Right hindlimb (tissue), 1 donor: ENCODE measurements at regions not wholly inside any gene's neighbourhood (a gene's known extent, or its start where the extent isn't known, plus 50 kb on each side); places are given as distances from the start of the nearest gene placed in this dataset.
"Not testable (repeated sequence)": the region's sequence is repeated elsewhere in the genome, so short reads cannot be mapped to it uniquely, and the experiment has no call there.

Source experiments
- DNase-seq: peaks from one replicate; pipeline ENCODE4 v3.0.0-alpha.2; 2018

DNA sequence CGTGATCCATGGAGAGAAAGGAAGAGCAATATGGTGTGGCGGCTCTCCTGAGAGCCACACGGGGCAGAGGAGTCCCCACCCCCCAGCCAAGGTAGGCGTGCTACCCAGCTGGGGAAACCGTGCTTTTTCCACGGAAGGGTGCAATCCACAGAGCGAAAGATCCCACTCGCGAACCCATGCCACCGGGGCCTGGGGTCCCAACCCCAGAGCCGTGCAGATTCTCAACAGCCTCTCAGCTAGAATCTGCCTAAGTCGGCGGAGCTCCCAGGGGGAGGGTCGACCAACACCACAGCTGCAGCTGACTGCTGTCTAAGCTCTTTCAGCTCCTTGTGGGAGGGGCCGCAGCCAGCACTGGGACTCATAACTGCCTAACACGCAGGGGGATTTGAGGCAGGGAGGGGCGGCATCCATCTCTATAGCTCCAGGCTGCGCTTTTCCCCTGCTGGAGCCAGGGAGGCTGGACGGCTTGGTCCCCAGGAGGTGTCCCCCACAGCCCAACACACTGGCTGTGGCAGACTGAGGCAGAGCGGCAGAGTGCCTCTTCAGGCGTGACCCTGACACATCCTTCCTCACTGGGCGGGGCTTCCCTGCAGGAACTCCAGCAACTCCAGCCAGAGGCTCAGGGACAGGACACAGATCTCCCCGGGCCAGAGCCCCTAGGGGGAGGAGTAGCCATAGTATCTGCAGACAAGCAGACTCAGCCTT is 107.6 kb upstream of the ZBTB20 start:
- no peak for DNase-seq

DNA sequence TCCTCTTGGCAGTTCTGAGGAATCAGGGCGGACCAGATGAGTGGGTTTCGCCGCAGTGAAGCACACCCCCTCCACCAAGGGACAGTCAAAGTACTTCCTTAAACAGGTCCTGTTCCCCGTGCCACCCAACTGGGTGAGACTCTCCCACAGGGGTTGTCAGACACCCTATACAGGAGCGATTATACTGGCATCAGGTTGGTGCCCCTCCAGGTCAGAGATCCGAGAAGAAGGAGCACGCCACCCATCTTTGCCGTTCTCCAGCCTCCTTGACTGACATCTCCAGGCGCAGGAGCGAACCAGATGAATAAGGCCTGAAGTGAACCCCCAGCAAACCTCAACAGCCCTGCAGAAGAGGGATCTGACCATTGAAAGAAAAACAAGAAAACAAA is 108.1 kb upstream of the ZBTB20 start:
- DNase-seq: no peak

DNA sequence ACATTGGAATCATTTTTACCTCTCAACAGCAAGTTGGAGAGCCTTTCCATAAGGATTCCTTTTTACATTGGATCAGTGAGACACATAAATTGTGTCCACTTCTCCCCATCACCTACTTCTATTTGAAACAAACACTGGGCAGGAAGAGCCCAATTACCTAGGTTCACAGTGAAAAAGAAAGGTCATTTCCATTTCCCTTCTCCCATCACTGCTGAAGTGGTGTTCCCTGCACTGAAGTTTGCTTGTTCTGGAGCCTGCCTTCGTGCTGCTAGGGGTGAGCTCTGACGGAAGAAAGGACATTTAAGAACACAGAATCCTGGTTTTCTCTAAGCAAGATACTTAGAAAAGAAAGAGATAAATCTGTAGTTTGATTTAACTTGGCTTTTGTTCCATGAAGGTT is 123.8 kb upstream of the ZBTB20 start:
- DNase-seq: no peak

DNA sequence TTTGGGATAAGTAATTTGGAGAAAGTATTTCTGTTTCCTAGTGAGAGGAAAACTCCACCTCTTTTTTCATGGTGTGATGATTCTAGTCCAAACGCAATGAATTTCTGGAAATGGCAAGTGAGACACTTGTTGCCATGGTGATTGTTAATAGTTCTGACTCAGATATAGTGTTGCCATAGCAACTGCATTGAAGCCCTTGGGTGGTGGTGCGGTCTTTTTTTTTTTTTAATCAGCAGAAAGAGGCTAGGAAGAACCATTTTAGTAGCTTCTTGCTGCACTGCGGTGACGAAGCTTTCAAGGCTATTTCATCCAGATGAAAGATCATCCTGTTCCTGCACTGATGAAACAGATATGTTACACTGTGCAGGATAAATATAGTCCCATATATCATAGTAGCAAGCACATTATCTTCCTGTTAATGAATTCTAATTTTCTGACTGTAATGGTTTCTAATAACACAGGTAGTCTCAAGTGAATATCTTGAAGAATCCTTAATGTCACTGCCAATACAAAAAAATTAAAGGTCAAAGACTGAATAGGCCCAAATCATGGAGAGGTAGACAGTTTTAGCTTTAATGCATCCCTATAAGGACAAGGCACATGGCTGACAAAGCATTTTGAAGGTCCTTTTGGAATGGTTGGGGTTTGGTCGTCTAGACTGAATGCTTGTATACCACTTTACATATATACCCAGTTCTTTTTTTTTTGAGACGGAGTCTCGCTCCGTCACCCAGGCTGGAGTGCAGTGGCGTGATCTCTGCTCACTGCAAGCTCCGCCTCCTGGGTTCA is 125.1 kb upstream of the ZBTB20 start:
- DNase-seq: no peak

DNA sequence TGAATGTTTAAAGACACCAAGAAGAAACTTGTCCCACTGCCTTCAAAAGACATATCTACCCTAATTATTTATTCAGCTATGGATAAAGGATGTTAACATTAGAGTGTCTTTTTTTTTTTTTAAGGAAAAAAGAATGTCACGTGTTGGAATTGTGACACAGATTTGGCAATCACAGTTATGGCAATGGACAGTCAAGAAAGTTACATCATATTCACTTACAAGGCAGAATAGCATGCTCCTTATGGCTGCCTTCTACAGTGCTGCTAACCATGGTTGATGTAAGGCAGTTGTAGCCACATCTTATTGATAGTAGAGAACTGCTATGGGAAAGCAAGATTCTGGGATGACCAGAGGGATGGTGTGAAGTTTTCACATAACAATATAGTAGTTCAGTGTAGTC is 128.8 kb upstream of the ZBTB20 start:
- DNase-seq: no peak

DNA sequence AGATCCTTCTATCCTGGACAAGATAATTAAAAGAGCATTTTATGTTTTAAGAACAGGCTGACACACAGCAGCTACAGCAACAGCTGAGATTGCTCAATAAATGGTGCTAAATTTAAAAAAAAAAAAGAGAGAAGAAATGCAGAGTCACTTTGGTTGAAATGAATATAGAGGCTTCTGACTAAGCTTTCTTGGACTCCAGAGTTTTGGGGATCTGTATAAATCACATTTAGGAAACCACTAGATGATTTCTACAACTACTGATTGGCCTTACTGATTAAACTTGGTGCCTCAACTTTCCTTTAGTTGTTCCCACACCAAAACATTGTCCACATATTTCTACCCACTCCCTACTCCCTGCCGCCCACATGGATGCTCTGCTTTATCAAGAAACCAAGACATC is 132.9 kb upstream of the ZBTB20 start:
- no peak for DNase-seq

DNA sequence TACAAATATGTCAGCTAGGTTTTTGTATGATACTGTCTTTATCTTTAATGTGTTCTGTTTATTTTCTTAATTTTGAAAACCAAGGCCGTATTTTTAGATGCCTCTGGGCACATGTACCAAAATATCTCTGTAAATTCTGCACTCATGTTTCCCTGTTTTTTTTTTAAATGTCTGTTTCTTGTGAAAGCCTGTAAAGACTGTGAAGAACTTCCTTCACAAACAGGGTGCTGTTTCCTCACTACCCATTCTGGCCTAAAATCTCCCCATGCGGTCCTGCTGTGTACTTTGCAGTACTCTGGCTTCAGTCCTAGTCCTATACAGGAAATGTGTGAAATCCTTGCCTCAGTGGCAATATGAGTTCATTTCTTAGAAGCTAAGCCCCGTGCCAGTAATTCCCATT is 133.4 kb upstream of the ZBTB20 start:
- no peak for DNase-seq

DNA sequence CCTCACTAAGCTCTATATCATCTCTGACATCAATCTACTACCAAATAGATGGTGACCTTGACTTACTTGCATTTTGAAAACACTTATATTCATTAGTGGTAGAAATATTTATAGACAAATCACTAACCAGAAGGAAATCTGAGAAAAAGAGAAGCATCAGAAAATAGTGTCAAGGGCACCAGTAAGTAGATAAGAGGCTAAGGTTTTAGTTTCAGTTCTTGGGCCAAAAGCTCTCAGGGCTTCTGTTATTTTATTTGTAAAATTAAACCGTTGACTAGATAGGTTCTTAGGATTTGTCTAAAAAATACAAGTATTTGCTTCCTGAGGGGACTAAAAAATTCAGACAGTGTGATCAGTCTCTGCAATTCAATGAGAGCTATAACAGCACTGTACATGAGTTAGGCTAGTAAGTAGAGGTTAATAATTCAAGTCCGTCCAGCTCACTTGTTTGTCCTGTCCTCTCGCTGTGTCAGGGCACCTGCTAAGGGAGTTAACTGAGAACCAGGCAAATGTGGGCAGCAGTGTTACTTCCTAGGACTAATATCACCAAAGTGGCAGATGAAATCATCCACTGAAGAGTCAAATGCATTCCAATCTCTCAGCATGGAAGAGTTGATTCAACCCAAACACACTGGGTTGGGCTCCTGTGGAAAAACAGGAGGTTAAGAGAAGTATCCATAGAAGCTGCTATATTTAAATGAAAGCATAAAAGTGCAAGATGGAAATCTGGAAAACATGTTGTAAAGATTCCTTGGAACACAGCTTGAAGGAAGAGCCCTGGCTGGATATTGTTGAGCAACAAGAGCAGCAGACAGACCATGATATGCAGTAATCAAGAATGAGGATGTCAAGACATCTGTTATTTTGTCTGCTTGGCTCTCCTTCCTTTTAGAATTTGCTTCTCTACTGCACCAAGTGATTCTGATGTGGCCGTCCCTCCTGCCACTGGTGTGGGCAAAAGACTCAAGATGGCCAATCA is 134.9 kb upstream of the ZBTB20 start:
- no peak for DNase-seq

DNA sequence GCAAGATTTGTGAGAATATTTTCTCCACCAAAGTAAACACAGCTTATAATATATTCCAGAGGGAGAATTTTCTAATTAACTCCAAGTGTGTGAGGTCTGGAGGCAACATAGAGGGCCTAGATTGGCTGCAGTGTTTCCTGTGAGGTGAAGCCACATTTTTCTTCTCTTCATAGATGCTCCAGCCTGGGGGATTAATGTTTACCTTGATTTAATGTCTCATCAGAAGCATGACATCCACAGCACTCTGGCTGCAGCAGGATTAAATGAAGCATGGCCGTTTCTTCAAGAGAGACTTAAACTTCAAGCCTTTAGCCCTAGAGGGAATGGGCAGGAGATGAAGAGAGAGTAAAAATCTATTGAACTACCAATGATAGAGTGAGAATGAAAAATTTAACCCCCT is 137.9 kb upstream of the ZBTB20 start:
- DNase-seq: no peak

DNA sequence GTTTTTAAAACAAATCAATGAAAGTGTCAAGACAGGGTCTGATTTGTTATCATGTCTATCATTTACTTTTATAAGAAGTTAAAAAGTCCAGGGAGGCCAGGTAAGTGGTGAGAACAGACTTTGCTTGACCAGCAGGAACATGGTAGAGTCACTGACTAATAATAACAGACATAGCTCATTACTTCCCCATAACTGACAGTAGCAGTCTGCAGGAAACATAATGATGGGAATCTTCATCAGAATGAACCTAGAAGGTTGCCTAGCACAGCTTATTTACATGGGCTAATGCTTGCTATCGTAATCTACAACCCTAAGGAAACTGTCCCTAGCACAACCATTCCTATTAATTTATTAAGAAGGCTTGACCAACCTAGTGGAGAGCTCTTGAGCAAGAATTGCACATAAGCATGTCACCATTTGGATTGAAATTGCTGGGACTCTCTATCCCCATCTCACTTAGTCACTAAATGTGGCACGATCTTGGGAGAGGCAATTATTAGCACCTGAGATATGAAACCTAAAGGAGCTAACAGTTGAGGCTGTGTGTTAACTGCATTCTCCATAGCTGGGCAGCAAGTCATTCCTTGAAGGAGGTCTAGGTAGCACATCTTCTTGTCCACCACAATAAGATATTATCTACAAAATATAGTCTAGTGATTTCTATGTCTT is 139.6 kb upstream of the ZBTB20 start:
- DNase-seq: no peak

DNA sequence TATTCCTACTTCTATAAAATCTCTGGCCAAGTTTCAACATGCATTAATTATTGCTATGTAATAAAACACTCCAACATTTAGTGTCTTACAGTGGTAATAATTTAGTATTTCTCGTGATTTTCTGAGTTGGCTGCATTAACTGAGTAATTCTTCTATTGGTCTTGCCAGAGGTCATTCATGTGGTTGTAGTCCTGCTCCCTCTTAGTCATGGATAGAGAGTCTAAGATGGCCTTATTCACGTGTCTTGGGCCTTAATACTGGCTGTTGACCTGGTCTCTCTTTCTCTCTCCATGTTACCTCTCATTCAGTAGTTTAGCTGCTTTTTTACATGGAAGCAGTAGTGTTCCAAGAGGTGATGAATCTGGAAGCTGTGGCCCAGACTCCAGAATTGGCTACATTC is 140.1 kb upstream of the ZBTB20 start:
- DNase-seq: no peak

DNA sequence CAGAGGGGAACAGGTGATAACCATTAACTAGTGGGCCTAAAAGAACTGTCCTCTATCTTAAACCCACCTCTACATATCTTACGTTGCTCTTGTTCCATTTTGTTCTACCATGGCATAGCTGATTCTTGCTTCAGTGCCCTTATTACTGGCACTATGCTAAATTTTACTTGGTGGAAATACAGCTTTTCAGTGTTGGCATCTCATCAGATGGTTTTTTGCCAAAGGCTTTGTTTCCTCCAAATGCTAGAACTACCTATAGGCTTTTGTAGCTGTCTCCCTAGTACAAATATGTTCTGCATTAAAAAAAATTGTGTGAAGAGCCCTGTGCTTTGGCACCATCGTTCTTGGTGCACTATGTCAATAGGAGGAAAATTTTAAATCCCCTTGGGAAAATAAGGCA is 145.0 kb upstream of the ZBTB20 start:
- DNase-seq: no peak

DNA sequence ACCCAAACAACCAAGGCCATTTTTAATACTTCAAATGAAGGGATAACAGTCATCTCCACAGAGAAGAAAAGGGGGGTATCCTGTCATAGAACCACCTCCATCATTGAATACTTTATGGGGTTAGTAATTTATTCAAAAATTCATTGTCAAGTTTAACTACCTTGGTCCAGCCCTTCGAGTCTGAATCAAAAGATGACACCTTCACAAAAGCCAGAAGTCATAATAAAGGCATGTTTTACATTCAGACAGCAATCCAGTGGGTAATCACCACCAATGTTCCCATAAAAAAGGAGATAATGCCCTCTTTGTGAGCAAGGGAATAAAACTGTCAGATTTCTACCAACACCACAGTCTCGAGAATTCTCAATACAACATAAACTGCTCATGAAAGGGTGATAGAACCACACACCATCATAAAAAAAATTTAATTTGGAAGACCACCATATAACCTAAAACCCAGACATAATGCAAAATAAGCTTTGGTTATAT is 145.6 kb upstream of the ZBTB20 start:
- no peak for DNase-seq

DNA sequence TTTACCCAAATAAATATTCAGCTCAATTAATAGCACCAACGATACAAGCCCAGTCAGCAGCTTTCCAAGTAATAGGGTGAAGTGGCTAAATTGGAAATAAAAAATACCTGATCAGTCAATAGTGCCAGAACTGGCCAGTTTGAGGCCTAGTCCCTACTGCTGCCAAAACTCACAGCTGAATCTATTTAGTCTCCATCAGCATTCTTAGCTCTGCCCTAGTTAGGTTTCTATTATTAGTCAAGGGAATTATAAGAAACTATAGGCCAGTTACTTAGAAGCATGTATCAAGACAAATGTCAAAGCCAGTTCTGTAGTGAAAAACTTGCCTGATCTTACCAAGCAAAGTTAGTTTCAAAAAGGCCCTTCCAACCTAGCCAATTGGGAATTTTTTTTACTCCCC is 146.2 kb upstream of the ZBTB20 start:
- DNase-seq: no peak

DNA sequence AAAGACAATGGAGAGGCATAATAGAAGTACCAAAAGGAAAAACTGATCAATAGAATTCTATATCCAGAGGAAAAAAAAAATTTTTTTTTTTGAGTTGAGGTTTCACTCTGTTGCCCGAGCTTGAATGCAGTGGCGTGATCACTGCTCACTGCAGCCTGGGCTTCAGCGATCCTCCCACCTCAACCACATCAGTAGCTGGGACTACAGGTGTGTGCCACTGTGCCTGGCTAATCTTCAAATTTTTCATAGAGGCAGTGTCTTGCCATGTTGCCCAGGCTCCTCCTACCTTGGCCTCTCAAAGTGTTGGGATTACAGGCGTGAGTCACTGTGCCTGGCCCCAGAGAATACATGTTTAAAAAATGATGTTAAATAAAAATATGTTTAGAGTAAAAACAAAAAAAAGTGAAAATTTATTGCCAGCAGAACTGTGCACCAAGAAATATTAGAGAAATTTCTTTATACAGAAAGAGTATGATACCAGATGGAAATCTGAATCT is 154.3 kb upstream of the ZBTB20 start:
- DNase-seq: no peak

DNA sequence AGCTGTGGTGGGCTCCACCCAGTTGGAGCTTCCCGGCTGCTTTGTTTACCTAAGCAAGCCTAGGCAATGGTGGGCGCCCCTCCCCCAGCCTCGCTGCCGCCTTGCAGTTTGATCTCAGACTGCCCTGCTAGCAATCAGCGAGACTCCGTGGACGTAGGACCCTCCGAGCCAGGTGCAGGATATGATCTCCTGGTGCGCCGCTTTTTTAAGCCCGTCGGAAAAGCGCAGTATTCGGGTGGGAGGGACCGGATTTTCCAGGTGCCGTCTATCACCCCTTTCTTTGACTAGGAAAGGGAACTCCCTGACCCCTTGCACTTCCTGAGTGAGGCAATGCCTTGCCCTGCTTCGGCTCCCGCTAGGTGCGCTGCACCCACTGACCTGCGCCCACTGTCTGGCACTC is 170.9 kb upstream of the ZBTB20 start:
- DNase-seq: not testable (repeated sequence)

DNA sequence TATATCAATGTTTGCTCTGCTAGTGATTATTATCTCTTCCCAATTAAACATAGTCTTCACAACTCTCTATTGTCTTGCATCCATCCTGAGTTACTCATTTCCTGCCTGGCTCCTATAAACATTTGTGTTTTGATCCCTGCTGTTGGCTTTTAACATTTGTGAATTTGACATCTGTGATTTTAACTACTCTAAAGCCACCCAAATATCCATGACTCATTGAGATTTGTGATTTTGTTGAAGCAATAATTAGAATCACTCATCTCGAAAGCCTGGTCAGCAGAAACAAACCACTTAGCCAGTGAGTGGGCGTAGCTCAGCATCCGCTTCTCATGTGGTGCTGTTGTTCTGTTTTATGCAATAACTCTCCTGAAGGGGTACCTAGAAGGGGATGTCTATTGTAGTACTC is 174.3 kb upstream of the ZBTB20 start:
- DNase-seq: no peak

DNA sequence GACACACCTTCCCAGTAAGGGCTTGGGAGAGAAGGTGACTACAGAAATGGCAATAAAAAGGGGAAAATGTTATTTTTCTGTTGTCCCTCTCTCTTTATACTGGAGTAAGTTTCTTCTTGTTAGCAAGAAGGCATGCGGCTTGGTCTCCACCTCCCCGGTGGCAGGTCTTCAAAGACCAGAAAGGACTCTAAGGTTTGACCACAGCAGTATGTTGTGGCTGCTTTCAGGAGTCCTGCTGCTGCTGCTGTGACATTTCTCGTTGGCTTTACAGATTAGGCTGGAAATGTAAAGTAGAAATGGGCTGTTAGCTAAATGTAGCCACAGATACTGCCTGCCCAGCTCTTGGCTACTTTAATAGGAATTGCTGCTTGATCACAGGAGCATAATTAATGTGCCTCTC is 175.8 kb upstream of the ZBTB20 start:
- no peak for DNase-seq

DNA sequence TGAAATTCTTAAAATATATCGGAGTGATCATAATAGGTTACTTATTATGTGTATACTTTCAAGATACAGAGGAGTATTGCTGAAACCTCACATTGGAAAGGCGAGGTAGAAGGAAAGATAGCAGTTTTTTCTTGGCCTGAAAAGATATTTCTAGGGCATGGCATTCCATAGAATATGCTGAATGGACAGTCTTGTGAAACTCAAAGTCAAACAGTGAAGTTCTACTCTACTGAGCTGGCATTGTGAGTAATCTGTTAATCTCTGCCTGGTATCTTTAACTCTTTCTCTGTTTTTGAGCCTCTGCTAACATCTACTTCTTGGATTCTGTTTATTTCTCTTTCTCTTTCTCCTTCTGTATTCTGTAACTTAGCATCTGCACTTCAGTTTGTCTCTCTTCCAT is 176.3 kb upstream of the ZBTB20 start:
- DNase-seq: no peak

DNA sequence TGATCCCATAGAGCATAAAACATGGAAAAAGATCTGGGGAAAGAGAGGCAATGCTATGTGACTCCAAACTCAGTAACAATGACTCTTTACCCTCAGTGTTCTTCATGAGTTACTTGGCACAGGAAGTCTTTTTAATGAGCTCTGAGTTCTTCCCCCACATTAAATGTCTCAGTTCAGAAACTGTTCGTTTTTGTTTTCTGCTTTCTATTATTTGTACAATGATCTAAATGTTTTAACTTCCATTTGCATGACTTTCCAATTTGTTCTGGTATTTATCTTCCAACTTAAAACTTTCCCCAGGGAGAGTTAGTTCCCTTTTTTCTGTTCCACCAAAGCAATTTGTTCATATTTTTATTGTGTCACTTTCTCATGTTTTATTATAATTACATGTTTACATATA is 177.0 kb upstream of the ZBTB20 start:
- DNase-seq: no peak

DNA sequence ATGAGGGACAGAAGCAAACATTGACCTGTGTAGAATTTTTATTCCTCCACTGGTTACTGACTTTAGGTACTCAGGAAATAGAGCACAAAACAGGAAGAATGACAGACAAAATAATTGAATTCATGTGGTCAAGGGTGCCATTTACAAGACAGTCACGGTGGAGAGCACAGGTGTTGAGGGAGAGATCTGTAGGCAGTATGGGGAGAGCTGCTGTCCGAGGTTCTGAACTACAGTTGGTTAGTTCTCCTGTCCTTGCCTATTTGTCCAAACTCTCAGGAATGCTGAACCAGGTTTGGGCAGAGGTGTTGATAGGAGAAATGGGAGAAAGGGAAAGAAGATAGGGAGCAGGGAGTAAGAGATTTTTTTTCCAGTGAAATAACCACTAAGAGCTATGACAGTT is 178.5 kb upstream of the ZBTB20 start:
- peak; percentile 21 for DNase-seq

DNA sequence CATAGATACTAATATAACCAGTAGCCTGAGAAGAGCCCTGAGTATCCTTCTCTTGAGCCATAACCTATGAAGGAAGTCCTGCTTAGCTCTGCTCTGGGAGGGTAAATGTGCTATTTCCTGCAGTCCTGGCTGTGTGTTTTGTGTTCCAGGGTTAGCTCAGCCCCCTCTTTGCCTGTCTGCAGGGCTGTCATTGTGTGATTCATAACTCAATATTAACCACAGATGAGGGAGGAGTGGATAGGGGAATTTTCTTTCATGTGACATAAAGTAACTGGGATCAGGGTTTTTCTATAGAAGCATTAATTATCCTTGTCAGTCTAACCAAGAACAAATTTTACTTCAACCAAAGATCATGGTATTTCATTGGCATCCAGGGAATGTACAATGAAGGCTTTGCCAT is 183.3 kb upstream of the ZBTB20 start:
- DNase-seq: no peak

DNA sequence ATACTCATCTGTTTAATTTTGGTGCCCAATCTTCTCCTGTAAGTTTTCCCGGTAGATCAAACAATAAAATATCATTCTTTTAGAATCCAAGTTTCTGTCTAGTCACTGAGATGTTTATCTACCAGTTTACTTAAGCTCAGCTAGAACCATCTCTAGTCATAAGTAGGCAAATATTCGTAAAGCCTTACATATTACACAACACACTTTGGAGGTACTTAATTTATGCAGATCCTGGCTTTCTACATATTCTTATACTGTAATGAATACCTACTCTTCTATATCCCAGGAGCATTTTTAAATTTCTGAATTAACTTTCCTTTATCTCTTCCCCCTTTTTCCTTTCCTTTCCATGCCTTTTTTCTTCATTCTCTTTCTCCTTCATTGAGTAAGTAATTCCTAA is 185.9 kb upstream of the ZBTB20 start:
- DNase-seq: no peak
